ENCODE measurements at regions not wholly inside any gene's neighbourhood (a gene's known extent, or its start where the extent isn't known, plus 50 kb on each side); places are given as distances from the start of the nearest gene placed in this dataset.
A peak's percentile ranks its signal among the peaks of the same experiment; 100 is the strongest.

GRCh38 chr21:27291006-27291405 is 324.1 kb upstream of the ADAMTS5 start:
- no peak for DNase-seq (ENCODE audit: low read depth)

- no peak for DNase-seq (ENCODE audit: low read depth)
Measured at GRCh38 chr21:27290028-27290427, 323.1 kb upstream of the ADAMTS5 start.

- DNase-seq (ENCODE audit: low read depth): no peak
Measured at GRCh38 chr21:27286760-27287159, 319.9 kb upstream of the ADAMTS5 start.

- DNase-seq (ENCODE audit: low read depth): no peak
Measured at GRCh38 chr21:27277110-27277509, 310.2 kb upstream of the ADAMTS5 start.

GRCh38 chr21:27275294-27275927 is 308.5 kb upstream of the ADAMTS5 start:
- peak; percentile 81 for DNase-seq (ENCODE audit: low read depth)

GRCh38 chr21:27269644-27270043 is 302.8 kb upstream of the ADAMTS5 start:
- peak; percentile 86 for DNase-seq (ENCODE audit: low read depth)

GRCh38 chr21:27268290-27268689 is 301.4 kb upstream of the ADAMTS5 start:
- no peak for DNase-seq (ENCODE audit: low read depth)

GRCh38 chr21:27265949-27266348 is 299.1 kb upstream of the ADAMTS5 start:
- no peak for DNase-seq (ENCODE audit: low read depth)

- no peak for DNase-seq (ENCODE audit: low read depth)
Measured at GRCh38 chr21:27265492-27265891, 298.6 kb upstream of the ADAMTS5 start.

GRCh38 chr21:27261676-27262075 is 294.8 kb upstream of the ADAMTS5 start:
- DNase-seq (ENCODE audit: low read depth): no peak

GRCh38 chr21:27260728-27261127 is 293.8 kb upstream of the ADAMTS5 start:
- DNase-seq (ENCODE audit: low read depth): no peak

GRCh38 chr21:27258742-27259448 is 292.0 kb upstream of the ADAMTS5 start:
- DNase-seq (ENCODE audit: low read depth): no peak

GRCh38 chr21:27257908-27258556 is 291.1 kb upstream of the ADAMTS5 start:
- DNase-seq (ENCODE audit: low read depth): no peak

GRCh38 chr21:27257226-27257625 is 290.3 kb upstream of the ADAMTS5 start:
- no peak for DNase-seq (ENCODE audit: low read depth)

GRCh38 chr21:27251752-27252151 is 284.9 kb upstream of the ADAMTS5 start:
- no peak for DNase-seq (ENCODE audit: low read depth)

GRCh38 chr21:27250366-27250765 is 283.5 kb upstream of the ADAMTS5 start:
- DNase-seq (ENCODE audit: low read depth): no peak

- DNase-seq (ENCODE audit: low read depth): no peak
Measured at GRCh38 chr21:27248814-27249213, 281.9 kb upstream of the ADAMTS5 start.

GRCh38 chr21:27246741-27247140 is 279.9 kb upstream of the ADAMTS5 start:
- DNase-seq (ENCODE audit: low read depth): peak; percentile 80

GRCh38 chr21:27244776-27245175 is 277.9 kb upstream of the ADAMTS5 start:
- DNase-seq (ENCODE audit: low read depth): no peak

GRCh38 chr21:27244352-27244751 is 277.5 kb upstream of the ADAMTS5 start:
- DNase-seq (ENCODE audit: low read depth): no peak

- DNase-seq (ENCODE audit: low read depth): no peak
Measured at GRCh38 chr21:27240839-27241238, 274.0 kb upstream of the ADAMTS5 start.

GRCh38 chr21:27233514-27234115 is 266.7 kb upstream of the ADAMTS5 start:
- no peak for DNase-seq (ENCODE audit: low read depth)
